ENCODE measurements at regions not wholly inside any gene's neighbourhood (a gene's known extent, or its start where the extent isn't known, plus 50 kb on each side); places are given as distances from the start of the nearest gene placed in this dataset.

GRCh38 chr14:104462651-104463630, 116.6 kb upstream of the C14orf180 start:
- ATAC-seq, result no peak
- Histone ChIP-seq H3K27me3 (peaks cover 24 to 44% (median 28%) of the 10 kb centered on the region in 3 donors), H3K4me1 (no peaks in the 10 kb centered on the region), H3K27ac (no peak overlapping the region), H3K9me3 (no peaks in the 10 kb centered on the region), H3K36me3 (no peaks in the 10 kb centered on the region), H3K4me3 (no peak overlapping the region)
- intact Hi-C loops (cut with DNase I; ENCODE audit: low total_unique reads) (no loop called here), in situ Hi-C loops (cut with MboI; ENCODE audit: low sequenced_read_pairs in 4 of 4) (no loop called here)
- TF ChIP-seq CTCF (IDR thresholded peaks at IDR 0.05 in 4 of 5, conservative IDR thresholded peaks at IDR 0.05 in 1 of 5) (no peak), POLR2A (IDR thresholded peaks at IDR 0.05) (no peak)
- no peak for DNase-seq

GRCh38 chr14:104464907-104465306, 114.7 kb upstream of the C14orf180 start:
- H3K4me3 ChIP-seq, result no peak overlapping the region
- no peak overlapping the region for H3K27ac ChIP-seq
- ATAC-seq (no peak), DNase-seq (no peak)
- TF ChIP-seq CTCF (IDR thresholded peaks at IDR 0.05 in 4 of 5, conservative IDR thresholded peaks at IDR 0.05 in 1 of 5) (no peak), POLR2A (IDR thresholded peaks at IDR 0.05) (no peak)
- intact Hi-C loops (cut with DNase I; ENCODE audit: low total_unique reads) (no loop called here), in situ Hi-C loops (cut with MboI; ENCODE audit: low sequenced_read_pairs in 4 of 4) (no loop called here)
- H3K27me3 ChIP-seq, result peaks cover 24 to 40% (median 28%) of the 10 kb centered on the region in 3 donors
- no peaks in the 10 kb centered on the region for H3K4me1 ChIP-seq
- H3K9me3 ChIP-seq, result no peaks in the 10 kb centered on the region
- H3K36me3 ChIP-seq, result no peaks in the 10 kb centered on the region

- Histone ChIP-seq H3K27ac (no peak overlapping the region), H3K4me3 (no peak overlapping the region), H3K9me3 (no peaks in the 10 kb centered on the region), H3K27me3 (peaks cover 22 to 32% (median 24%) of the 10 kb centered on the region in 3 donors), H3K4me1 (no peaks in the 10 kb centered on the region), H3K36me3 (no peaks in the 10 kb centered on the region)
- TF ChIP-seq CTCF (IDR thresholded peaks at IDR 0.05 in 4 of 5, conservative IDR thresholded peaks at IDR 0.05 in 1 of 5) (no peak), POLR2A (IDR thresholded peaks at IDR 0.05) (no peak)
- in situ Hi-C loops (cut with MboI; ENCODE audit: low sequenced_read_pairs in 4 of 4) (no loop called here), intact Hi-C loops (cut with DNase I; ENCODE audit: low total_unique reads) (no loop called here)
- DNase-seq, result no peak
- no peak for ATAC-seq
Observed at GRCh38 chr14:104465482-104466390, 113.8 kb upstream of the C14orf180 start.

GRCh38 chr14:104467236-104467635, 112.3 kb upstream of the C14orf180 start:
- DNase-seq, result no peak
- no peak overlapping the region for H3K4me3 ChIP-seq
- no peaks in the 10 kb centered on the region for H3K4me1 ChIP-seq
- H3K9me3 ChIP-seq, result no peaks in the 10 kb centered on the region
- H3K36me3 ChIP-seq, result no peaks in the 10 kb centered on the region
- intact Hi-C loops (cut with DNase I; ENCODE audit: low total_unique reads) (no loop called here), in situ Hi-C loops (cut with MboI; ENCODE audit: low sequenced_read_pairs in 4 of 4) (no loop called here)
- peaks cover 11 to 20% (median 11%) of the 10 kb centered on the region in 3 donors for H3K27me3 ChIP-seq
- TF ChIP-seq POLR2A (IDR thresholded peaks at IDR 0.05), result no peak
- TF ChIP-seq CTCF (IDR thresholded peaks at IDR 0.05 in 4 of 5, conservative IDR thresholded peaks at IDR 0.05 in 1 of 5), result no peak
- ATAC-seq, result no peak
- no peak overlapping the region for H3K27ac ChIP-seq
